ENCODE measurements at regions not wholly inside any gene's neighbourhood (a gene's known extent, or its start where the extent isn't known, plus 50 kb on each side); places are given as distances from the start of the nearest gene placed in this dataset.

DNA sequence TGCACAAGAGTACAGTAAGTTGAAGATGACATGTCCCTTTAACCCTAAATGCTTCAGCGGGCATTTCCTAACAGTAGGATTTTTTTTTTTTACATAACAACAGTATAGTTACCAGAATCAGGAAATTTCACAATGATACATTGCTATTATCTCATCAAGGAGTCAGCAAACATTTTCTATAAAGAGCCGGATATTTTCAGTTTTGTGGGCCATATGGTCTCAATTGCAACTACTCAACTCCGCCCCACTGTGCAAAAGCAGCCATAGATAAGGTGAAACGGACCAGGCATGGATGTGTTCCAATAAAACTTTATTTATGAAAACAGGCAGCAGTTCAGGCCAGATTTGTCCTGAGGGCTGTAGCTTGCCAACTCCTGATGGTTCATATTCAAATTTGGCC is 130.6 kb downstream of the SMAD6 start:
- DNase-seq: no peak

DNA sequence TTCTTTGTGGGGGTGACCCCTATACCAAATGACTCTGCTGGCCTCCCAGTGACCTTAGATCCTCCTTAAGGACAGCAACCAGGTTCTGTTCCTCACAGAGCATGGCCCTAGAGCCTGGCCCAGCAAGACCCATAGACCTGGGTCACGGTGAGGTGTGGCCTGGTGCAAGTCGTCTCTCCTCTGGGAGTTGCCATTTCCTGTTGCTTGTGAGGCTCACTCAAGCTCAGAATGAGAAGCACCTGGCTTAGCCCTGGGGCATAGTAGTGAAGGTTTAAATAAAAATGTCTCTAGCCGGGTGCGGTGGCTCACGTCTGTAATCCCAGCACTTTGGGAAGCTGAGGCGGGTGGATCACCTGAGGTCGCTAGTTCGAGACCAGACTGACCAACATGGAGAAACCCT is 131.3 kb downstream of the SMAD6 start:
- no peak for DNase-seq

- DNase-seq: no peak
Observed at GRCh38 chr15:66833803-66834202, 131.8 kb downstream of the SMAD6 start.

DNA sequence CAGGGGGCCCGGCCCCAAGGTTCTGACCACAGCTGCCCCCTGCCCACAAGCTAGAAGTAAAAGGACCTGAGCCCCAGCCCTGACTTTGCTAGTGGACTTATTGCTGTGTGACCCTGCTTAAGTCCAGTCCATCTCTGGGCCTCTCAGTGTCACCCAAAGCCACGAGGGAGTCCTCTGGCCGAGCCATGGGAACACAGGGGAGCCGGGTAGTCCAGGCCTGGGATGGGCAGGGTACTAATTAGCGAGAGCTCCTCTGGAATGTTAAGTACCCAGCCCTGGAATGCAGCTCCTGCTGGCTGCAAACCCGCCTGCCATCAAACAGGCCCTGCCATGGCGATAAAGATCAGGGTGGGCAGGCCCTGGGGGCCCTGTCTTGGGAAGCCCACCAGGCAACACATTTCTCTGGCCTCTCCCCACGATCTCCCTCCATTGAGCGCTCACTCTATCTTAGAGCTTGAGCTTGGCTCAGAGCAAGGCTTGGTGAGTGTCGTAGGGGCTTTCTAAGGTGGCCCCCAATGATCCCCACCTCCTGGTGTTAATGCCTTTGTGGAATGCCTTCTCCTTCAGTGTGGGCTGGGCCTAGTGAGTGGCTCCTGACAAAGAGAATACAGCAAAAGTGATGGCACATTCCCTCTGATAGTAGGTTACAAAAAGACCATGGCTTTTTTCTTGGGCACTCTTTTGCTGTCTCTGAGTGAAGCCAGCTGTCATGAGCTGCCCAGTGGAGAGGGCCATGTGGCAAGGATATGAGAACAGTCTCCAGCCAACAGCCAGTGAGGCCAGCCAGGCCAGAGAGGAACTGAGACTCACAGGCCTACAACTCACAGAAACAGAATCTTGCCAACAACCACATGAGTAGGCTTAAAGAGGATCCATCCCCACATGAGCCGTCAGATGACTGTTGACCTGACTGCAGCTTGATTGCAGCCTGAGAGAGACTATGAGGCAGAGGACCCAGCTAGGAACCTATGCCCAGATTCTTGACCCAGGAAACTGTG is 133.1 kb downstream of the SMAD6 start:
- DNase-seq: no peak

- DNase-seq: no peak
Observed at GRCh38 chr15:66836231-66837030, 134.4 kb downstream of the SMAD6 start.

DNA sequence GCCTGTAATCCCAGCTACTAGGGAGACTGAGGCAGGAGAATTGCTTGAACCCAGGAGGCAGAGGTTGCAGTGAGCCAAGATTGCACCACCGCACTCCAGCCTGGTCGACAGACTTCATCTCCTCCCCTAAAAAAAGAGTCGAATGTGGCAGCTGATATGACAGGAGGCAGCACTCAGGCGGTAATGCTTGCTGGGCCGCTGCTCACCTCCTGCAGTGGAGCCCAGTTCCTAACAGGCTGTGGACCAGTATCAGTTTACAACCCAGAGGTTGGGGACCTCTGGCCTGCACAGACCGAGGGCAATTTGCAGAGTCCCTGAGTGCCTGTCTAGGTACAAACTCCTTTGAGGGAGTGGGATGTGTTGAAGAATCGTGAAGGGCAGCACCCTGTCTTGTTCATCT is 136.2 kb downstream of the SMAD6 start:
- no peak for DNase-seq

GRCh38 chr15:66838671-66839239 is 136.7 kb downstream of the SMAD6 start:
- DNase-seq: no peak

DNA sequence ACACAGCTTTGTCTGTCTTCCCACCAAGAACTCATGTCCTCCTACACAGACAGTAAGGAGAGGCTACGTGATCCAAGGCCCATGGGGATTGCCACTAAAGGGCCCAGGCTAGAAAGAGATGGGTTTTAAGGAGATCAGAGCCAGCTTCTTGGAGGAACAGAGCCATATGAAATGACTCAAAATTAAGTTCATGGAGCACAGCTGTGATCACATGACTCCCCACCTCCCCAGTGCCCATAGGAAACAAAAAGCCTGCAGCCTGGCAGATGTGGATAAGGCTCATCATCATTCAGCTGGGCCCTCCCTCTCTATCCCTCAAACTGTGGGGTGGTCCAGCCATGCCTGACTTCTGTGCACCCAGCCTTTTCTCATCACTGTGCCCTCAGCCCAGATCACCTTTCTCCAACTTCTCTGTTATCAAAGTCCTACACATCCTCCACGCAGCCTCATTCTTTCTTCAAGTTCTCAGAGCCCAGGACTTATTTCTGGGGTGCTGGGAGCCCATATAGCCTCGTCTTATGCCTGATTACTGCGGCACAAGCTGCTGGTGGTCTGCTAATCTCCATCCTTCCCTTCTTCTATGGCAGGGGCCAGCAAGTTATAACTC is 137.6 kb downstream of the SMAD6 start:
- DNase-seq: no peak

DNA sequence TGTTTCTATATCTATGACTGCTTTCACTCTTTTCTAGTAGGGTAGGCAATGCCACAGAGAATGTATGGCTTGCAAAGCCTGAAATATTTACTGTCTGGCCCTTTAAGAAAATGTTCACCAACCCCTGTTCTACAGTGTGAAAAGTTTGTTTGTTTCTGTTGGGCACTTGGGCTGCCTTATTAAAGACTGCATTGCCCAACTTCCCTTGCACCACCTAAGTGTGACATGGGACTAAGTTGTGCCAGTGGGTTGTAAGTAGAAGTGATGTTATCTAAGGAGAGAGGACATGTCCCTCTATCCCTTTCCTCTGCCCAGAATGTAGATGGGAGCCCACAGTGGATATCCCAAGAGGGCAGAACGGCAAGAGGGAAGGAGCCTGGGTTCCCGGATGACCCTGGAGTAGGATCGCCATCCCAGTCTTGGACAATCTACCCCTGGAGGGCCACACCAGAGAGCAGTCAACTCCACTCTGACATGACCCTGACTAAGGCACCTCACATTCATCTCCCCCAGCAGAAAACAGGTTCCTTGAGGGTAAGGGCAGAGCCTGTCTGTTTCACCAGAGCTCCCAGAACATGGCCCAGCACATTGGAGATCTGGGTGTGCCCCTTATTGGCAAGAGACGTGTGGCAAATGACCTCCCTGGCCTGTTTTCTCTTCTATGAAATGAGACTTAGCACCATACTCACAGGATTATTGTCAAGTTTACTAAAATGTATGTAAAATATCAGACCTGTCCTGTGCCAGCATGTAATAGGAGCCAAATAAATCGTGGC is 138.8 kb downstream of the SMAD6 start:
- DNase-seq: no peak

GRCh38 chr15:66841953-66842681 is 140.1 kb downstream of the SMAD6 start:
- DNase-seq: no peak

- peak; percentile 21 for DNase-seq
Observed at GRCh38 chr15:66842710-66843441, 140.8 kb downstream of the SMAD6 start.

DNA sequence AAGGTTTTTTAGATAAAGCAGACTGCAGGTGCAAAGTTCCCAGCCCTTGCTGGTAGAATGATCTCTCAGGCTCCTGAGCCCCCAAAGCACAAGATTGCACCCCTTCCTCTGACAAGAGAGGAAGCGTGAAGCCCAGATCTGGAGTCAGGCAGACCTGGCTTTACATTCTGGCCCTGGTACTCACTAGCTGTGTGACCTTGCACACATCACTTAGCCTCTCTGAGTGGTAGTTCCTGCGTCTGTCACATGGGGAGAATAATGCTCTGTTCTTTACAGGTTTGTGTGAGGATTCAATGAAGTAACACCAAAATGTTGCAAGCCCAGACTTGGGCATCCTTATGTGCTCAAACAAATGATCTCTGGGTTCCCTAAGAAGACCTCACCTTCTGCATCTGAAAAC is 141.5 kb downstream of the SMAD6 start:
- DNase-seq: no peak

DNA sequence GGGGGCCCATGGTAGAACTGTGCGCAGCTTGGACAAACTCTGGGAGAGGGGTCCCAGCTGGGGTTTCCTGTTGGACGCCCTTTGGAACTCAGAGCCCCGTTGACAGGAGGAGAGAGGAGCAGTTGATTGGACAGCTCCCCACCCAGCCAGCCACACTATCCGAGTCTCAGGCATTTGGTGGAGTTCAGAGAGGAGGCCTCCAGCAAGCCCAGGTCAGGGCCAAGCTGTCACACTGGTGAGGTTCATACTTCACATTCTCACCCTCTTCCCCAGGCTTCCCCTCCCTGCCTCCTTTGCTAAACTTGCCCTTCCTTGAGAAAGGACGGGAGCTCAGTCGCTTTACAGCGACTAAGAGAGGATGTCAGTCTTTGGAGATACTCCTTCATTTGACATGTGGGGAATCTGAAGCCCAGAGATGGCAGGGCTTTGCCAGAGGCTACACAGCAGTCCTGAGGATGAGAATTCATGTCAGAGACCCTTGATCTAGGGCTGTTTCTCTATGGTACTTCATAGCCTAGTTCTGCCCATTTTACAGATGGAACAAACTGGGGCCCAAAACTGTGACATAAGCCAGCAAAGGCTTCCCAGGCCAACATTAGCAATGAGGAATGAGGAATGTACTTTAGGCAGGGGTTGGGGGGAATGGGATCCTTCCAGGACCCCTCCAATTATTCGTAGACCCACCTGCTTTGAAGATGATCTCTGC is 142.2 kb downstream of the SMAD6 start:
- DNase-seq: no peak

DNA sequence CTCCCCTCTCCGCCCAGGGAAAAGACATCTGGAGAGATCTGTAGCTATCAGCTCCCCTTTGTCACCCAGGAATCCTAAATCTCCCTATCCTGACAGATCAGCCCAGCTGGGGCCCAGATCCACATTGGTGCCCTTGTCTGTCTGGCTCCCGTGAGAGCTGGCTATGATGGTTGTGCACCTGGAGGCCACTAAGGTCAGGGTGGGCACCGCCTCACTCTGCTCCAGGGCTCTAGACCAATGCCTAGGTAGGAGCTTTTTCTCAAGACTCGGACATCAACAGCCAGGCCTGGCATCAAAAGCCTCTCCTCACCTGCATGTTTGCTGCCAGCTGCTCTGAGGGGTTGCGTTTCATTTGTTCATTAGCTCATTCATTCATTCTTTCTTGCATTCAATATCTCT is 142.7 kb downstream of the SMAD6 start:
- DNase-seq: no peak

- DNase-seq: no peak
Observed at GRCh38 chr15:66845266-66845785, 143.3 kb downstream of the SMAD6 start.

DNA sequence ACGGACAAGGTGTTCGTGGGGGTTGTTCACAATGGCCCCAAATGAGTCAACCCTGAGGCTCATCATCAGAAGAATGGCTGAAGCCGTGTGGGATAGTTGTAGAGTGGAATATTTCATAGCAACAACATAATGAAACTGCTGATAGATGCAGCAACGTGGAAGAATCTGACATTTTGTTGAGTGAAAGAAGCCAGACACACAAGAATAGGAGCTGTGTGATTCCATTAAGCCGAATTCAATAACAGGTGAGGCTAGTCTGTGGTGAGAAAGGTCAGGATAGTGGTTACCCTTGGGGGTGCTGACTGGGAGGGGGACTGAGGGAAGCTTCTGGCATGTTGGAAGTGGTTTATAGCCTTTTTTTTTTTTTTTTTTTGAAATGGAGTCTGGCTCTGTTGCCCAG is 144.0 kb downstream of the SMAD6 start:
- no peak for DNase-seq

GRCh38 chr15:66846811-66847210 is 144.8 kb downstream of the SMAD6 start:
- no peak for DNase-seq

DNA sequence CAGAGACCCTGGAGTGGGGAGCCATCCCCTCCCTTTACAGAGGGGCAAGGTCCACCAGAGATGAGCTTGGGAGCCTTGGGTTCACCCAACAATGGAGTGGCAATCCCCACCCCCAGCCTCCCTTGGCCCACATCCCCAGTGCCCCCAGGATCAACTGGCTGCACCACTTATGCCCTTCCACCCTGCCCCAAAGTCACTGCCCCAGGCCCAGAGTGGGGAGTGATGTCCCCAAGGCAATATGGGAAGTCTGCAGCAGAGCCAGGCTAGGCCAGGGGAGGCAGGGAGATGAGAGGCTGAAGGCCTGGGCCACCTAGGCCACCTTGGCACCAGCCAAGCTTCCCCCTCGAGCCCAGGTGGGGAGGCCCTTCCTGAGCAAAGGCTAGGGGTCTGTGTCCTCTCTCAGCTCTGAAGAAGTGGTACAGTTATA is 145.5 kb downstream of the SMAD6 start:
- no peak for DNase-seq

- DNase-seq: no peak
Observed at GRCh38 chr15:66848116-66848515, 146.1 kb downstream of the SMAD6 start.
